ENCODE measurements at regions not wholly inside any gene's neighbourhood (a gene's known extent, or its start where the extent isn't known, plus 50 kb on each side); places are given as distances from the start of the nearest gene placed in this dataset.

DNA sequence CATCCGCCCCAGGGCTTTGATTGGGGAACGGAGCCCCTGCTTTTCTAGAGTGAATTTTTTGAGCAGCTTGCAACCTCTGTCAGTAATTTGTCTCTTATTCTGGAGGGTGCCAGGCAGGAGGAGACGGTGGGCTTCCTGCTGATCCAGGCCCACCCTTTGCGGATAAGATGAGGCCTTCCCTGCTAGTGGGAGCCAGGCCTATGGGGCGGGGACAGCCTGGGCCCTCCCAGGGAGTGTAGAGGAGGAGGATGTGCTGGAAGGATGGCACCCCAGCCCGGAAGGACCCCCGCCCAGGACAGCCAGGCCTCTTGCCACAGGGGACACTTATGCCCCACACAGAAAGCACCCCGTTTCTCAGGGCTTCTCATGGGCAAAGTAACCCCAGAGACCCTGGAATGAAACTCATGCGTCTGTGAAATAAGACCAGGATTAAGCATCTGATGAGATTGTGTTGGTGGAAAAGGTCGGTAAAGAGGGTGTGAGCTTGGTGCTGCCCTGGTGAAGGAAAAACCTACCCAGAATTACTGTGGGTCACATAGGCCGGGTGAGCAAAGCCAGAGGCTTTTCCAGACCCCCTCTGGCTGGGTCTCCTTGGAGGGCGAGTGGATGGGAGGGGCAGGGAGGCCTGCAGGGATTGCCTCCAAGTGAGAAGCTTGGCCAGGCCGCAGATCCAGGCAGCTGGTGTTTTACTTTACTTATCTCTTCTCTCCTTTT is 118.7 kb downstream of the SIK1 start:
- no peaks in the 10 kb centered on the region for H3K9me3 ChIP-seq (ENCODE audit: insufficient read depth, low read depth, low read length)
- no peaks in the 10 kb centered on the region for H4K20me1 ChIP-seq (ENCODE audit: insufficient read depth, low read length, poor library complexity, severe bottlenecking)
- H3K27me3 ChIP-seq (ENCODE audit: insufficient read depth, low read length, poor library complexity, severe bottlenecking): no peaks in the 10 kb centered on the region
- TF ChIP-seq, protein P1, sequence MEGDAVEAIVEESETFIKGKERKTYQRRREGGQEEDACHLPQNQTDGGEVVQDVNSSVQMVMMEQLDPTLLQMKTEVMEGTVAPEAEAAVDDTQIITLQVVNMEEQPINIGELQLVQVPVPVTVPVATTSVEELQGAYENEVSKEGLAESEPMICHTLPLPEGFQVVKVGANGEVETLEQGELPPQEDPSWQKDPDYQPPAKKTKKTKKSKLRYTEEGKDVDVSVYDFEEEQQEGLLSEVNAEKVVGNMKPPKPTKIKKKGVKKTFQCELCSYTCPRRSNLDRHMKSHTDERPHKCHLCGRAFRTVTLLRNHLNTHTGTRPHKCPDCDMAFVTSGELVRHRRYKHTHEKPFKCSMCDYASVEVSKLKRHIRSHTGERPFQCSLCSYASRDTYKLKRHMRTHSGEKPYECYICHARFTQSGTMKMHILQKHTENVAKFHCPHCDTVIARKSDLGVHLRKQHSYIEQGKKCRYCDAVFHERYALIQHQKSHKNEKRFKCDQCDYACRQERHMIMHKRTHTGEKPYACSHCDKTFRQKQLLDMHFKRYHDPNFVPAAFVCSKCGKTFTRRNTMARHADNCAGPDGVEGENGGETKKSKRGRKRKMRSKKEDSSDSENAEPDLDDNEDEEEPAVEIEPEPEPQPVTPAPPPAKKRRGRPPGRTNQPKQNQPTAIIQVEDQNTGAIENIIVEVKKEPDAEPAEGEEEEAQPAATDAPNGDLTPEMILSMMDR (conservative IDR thresholded peaks at IDR 0.05; ENCODE audit: low read length): no peak
- TF ChIP-seq EZH2phosphoT487 (IDR thresholded peaks at IDR 0.05; ENCODE audit: borderline replicate concordance): no peak
- H3K4me2 ChIP-seq (ENCODE audit: low read depth, low read length, poor library complexity, severe bottlenecking): no peak overlapping the region
- H2AFZ ChIP-seq (ENCODE audit: low read length): no peak overlapping the region
- no peaks in the 10 kb centered on the region for H3K4me1 ChIP-seq (ENCODE audit: insufficient read depth, low read length, poor library complexity, severe bottlenecking)
- no peak overlapping the region for H3K4me3 ChIP-seq (ENCODE audit: low read length, poor library complexity, severe bottlenecking)
- no peak overlapping the region for H3K9ac ChIP-seq (ENCODE audit: low read depth, low read length, poor library complexity, severe bottlenecking)
- H3K79me2 ChIP-seq (ENCODE audit: insufficient read depth, low read length): no peaks in the 10 kb centered on the region
- no peaks in the 10 kb centered on the region for H3K9me2 ChIP-seq (replicated peaks; ENCODE audit: low read depth, low read length)
- no peaks in the 10 kb centered on the region for H3K36me3 ChIP-seq (ENCODE audit: insufficient read depth, low read length)
- no peaks in the 10 kb centered on the region for H3F3A ChIP-seq (ENCODE audit: low read depth)

DNA sequence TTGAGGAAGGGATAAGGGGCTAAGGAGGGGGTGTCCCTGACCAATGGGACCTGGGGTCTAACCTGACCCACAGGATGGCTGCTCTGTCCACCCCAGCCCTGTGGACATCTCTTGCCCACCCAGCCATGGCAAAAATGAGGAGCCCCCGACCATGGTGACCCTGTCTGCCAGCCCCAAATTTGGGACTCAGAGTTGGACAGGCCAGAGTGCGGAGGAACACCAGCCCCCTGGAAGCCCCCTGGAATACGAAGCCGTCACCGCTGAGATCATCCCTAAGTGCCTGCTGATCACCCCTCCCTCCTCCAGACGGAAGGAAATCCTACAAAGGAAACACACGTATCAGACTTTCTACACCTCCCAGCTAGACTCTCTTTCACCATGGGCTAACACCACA is 119.3 kb downstream of the SIK1 start:
- H3K27me3 ChIP-seq (ENCODE audit: insufficient read depth, low read length, poor library complexity, severe bottlenecking): no peaks in the 10 kb centered on the region
- H4K20me1 ChIP-seq (ENCODE audit: insufficient read depth, low read length, poor library complexity, severe bottlenecking): no peaks in the 10 kb centered on the region
- no peaks in the 10 kb centered on the region for H3K79me2 ChIP-seq (ENCODE audit: insufficient read depth, low read length)
- H3K9me3 ChIP-seq (ENCODE audit: insufficient read depth, low read depth, low read length): no peaks in the 10 kb centered on the region
- H3K36me3 ChIP-seq (ENCODE audit: insufficient read depth, low read length): no peaks in the 10 kb centered on the region
- H3F3A ChIP-seq (ENCODE audit: low read depth): no peaks in the 10 kb centered on the region
- no peak overlapping the region for H3K9ac ChIP-seq (ENCODE audit: low read depth, low read length, poor library complexity, severe bottlenecking)
- H3K4me3 ChIP-seq (ENCODE audit: low read length, poor library complexity, severe bottlenecking): no peak overlapping the region
- H3K9me2 ChIP-seq (replicated peaks; ENCODE audit: low read depth, low read length): no peaks in the 10 kb centered on the region
- no peak for TF ChIP-seq EZH2phosphoT487 (IDR thresholded peaks at IDR 0.05; ENCODE audit: borderline replicate concordance)
- TF ChIP-seq, protein P1 (conservative IDR thresholded peaks at IDR 0.05; ENCODE audit: low read length): no peak
- no peak overlapping the region for H2AFZ ChIP-seq (ENCODE audit: low read length)
- no peaks in the 10 kb centered on the region for H3K4me1 ChIP-seq (ENCODE audit: insufficient read depth, low read length, poor library complexity, severe bottlenecking)
- H3K4me2 ChIP-seq (ENCODE audit: low read depth, low read length, poor library complexity, severe bottlenecking): no peak overlapping the region

DNA sequence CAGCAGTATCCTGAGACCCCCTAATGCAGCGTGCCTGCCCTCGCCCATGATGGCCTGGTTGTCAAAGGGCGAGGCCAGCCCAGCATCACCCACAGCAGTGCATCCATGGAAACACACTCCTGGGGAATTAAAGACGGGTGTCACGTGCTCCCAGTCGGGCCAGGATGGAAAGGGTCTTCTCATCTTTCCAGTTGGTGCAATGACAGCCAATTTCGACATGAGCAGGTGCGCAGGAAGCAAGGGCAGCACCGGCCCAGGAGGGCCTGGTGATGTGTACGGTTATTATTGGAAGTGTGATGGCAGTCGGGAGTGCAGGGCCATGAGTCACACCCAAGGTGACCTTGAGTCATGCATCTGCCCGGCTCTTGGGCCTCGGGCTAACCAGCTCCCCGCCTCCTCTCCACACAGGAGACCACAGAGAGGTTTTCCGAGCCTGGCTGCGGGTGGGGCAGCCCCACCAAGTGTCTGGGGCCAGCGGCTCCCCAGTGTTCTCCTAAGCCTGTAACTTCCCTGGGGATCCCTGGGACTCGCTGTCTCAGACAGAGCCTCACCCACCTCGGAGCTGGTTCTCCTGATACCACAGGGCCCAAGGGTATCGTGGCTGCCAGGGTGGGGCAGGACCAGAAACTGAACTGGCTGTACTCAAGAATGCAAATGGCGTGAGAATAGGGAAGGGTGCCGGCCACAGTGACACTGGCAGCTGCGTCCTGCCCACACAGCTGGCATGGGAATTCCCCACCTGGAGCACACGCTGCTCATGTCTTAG is 119.8 kb downstream of the SIK1 start:
- no peaks in the 10 kb centered on the region for H3F3A ChIP-seq (ENCODE audit: low read depth)
- TF ChIP-seq, protein P1 (conservative IDR thresholded peaks at IDR 0.05; ENCODE audit: low read length): no peak
- TF ChIP-seq EZH2phosphoT487 (IDR thresholded peaks at IDR 0.05; ENCODE audit: borderline replicate concordance): no peak
- no peaks in the 10 kb centered on the region for H4K20me1 ChIP-seq (ENCODE audit: insufficient read depth, low read length, poor library complexity, severe bottlenecking)
- H3K4me1 ChIP-seq (ENCODE audit: insufficient read depth, low read length, poor library complexity, severe bottlenecking): no peaks in the 10 kb centered on the region
- H2AFZ ChIP-seq (ENCODE audit: low read length): no peak overlapping the region
- H3K4me3 ChIP-seq (ENCODE audit: low read length, poor library complexity, severe bottlenecking): no peak overlapping the region
- H3K9ac ChIP-seq (ENCODE audit: low read depth, low read length, poor library complexity, severe bottlenecking): no peak overlapping the region
- no peaks in the 10 kb centered on the region for H3K9me3 ChIP-seq (ENCODE audit: insufficient read depth, low read depth, low read length)
- no peaks in the 10 kb centered on the region for H3K36me3 ChIP-seq (ENCODE audit: insufficient read depth, low read length)
- no peaks in the 10 kb centered on the region for H3K27me3 ChIP-seq (ENCODE audit: insufficient read depth, low read length, poor library complexity, severe bottlenecking)
- no peaks in the 10 kb centered on the region for H3K9me2 ChIP-seq (replicated peaks; ENCODE audit: low read depth, low read length)
- no peak overlapping the region for H3K4me2 ChIP-seq (ENCODE audit: low read depth, low read length, poor library complexity, severe bottlenecking)
- no peaks in the 10 kb centered on the region for H3K79me2 ChIP-seq (ENCODE audit: insufficient read depth, low read length)

All from Loucy (cell line).